ENCODE measurements at regions not wholly inside any gene's neighbourhood (a gene's known extent, or its start where the extent isn't known, plus 50 kb on each side); places are given as distances from the start of the nearest gene placed in this dataset.

DNA sequence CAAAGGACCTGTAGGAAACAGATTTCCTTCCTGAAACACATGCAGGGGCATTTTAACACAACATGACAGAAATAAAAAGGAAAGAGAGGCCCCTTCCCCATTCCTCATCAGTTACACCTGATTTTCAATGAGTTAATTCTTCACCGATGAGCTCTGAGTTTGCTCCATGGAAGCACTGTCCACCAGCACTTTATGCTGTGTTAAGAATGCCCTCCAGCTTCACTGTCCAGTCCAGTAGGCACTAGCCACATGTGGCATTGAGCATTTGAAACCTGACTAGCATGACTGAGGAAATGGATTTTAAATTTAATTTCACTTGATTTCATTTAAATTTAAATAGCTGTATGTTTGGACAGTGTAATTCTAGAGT is 217.2 kb upstream of the SLC10A2 start:
- TF ChIP-seq, protein P1, sequence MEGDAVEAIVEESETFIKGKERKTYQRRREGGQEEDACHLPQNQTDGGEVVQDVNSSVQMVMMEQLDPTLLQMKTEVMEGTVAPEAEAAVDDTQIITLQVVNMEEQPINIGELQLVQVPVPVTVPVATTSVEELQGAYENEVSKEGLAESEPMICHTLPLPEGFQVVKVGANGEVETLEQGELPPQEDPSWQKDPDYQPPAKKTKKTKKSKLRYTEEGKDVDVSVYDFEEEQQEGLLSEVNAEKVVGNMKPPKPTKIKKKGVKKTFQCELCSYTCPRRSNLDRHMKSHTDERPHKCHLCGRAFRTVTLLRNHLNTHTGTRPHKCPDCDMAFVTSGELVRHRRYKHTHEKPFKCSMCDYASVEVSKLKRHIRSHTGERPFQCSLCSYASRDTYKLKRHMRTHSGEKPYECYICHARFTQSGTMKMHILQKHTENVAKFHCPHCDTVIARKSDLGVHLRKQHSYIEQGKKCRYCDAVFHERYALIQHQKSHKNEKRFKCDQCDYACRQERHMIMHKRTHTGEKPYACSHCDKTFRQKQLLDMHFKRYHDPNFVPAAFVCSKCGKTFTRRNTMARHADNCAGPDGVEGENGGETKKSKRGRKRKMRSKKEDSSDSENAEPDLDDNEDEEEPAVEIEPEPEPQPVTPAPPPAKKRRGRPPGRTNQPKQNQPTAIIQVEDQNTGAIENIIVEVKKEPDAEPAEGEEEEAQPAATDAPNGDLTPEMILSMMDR (conservative IDR thresholded peaks at IDR 0.05; ENCODE audit: low read length), result no peak
- TF ChIP-seq EZH2phosphoT487 (IDR thresholded peaks at IDR 0.05; ENCODE audit: borderline replicate concordance, low read depth, low read length), result no peak

Measured in OCI-LY7 (cell line).